22Rv1 (cell line): ENCODE measurements at regions not wholly inside any gene's neighbourhood (a gene's known extent, or its start where the extent isn't known, plus 50 kb on each side); places are given as distances from the start of the nearest gene placed in this dataset.

Experiments
- H3K27ac ChIP-seq: fragments of 450-650 bp; 2 replicates; pipeline ENCODE4 v1.5.1; 2017
- CTCF ChIP-seq: fragments of 450-650 bp; IDR thresholded peaks from 2 replicates; pipeline ENCODE4 v1.5.1; 2017; ENCODE audit warnings: mild to moderate bottlenecking
- ZFX ChIP-seq: fragments of 450-650 bp; IDR thresholded peaks from 2 replicates; pipeline ENCODE4 v1.6.1; 2017; ENCODE audit warnings: antibody characterized with exemption, borderline replicate concordance

DNA sequence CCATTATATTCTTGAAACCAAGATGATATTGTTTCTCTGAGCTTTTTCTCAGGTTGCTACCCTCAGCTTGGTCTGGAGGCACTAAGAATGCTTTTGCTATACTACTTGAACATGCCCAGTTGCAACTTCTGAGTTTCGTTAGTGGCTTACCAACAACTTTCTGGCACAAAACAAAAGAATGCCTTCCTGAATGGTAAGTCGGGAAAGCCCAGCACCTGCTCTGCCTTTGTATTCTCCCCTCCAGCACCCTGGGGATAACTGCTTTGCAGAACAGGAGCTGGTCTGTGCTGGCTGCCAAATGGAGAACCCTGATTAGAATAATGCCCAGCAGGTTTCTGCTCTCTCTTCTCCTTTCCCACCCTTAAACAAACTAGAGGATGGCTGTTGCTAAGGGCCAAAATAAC, 149.3 kb downstream of the TGFB2 start:
- TF ChIP-seq ZFX: no peak
- no peak for TF ChIP-seq CTCF
- no peak overlapping the region for H3K27ac ChIP-seq

DNA sequence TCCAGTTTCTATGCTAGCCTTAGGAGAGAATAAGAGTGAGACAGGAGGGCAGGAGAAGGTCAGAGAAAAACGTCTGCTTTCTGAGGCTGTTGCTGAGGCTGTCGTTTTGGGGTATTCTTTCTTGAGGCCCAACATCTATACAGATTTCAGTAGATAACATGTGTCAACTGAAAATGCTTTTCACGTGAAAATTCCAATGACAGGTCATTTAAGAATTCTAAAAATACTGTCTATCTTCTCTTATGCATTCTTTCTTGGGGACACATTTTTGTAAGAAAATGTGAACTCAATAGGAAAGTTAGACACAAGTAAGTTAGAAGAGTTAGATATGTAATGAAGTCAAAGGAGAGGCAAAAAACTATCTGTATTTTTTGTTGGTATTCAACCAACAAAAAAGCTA, 150.8 kb downstream of the TGFB2 start:
- no peak for TF ChIP-seq CTCF
- H3K27ac ChIP-seq: no peak overlapping the region

DNA sequence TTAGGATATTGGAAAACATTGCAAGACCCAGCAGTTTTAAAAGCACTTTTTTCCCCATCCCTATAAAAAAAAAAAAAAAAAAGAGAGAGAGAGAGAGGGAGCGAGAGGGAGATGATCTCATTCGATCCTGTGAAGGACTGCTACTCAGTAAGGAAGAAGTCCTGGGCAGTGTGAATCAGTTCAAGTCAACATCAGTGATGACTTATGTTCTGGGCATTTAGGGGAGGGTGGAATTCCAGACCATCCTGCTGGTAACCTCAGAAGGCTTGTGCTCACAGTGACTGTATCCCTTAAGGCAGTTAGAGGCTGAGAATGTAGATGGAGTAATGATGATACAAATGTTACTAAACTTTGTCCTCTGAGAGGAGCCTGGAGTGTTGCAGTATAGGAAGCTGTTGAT, 151.4 kb downstream of the TGFB2 start:
- no peak overlapping the region for H3K27ac ChIP-seq
- no peak for TF ChIP-seq ZFX
- no peak for TF ChIP-seq CTCF

DNA sequence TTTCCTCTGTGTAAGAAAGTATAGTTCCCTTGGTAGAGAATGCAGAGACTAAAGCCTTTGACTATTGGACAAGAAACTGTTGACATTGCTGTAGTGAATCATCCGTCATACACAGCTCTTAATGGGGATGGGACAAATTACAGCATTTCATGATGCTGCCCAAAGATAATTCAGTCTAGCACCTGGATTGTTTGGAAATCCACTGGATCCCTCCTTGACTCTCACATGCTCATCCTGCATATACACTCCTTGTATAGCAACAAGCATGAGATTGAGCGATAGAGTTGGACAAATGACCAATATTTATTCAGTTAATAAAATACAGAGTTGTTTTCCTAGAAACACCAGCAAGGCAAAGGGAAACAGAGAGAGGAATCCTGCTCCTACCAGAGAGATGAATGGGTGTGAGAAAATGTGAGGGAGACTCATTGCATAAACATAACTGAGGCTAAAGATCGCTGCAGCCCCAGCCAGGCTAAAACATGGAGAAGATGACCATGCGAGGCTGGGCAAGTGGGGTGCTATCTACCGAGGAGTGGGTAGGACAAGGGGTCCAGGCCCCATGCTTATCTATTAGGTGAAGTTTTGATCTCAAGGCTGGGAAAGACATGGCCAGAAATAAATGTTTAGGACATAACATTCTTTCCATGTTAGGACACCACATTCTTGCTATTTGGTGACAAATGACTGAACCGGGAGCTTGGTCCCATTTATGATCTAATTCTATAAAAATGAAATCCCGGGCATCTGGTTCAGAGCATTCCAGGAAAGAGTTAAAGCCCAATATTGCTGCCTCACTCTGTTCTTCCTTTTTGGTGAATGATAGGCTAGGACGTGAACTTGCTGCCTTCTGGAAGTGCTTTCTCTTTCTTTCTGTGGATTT, 153.2 kb downstream of the TGFB2 start:
- H3K27ac ChIP-seq: no peak overlapping the region
- TF ChIP-seq CTCF (no peak), ZFX (no peak)

DNA sequence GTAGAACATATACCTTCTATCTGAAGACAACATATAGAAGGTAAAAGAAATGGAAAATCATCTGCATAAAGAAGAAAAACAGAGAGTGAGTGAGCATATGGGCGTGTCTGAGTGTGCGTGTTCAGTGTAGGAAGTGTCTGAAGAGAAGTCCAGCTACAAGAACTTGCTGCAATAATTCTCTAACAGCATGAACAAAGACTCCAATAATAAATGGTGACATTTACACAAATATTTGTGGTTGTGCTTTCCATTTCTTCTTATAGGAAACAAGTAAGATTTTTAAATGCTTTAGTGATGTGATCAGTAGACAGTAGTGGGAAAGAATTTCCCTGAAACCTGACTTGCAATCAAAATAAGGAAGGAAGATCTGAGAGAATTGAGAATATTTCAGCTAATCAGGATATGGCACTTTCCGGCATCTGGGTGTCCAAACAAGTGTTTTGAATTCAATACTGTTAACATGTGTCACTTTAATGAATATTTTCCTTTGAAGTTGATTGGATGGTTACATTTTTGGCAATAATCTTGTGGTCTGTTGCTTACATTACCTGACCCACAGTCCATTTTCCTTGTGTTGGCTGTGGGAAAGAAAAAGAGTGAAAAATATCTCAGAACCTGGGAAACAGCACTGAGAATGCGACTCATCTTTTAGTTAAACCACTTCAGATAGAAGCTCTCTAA, 154.0 kb downstream of the TGFB2 start:
- no peak overlapping the region for H3K27ac ChIP-seq
- TF ChIP-seq ZFX (no peak), CTCF (no peak)

- TF ChIP-seq CTCF (no peak), ZFX (no peak)
- no peak overlapping the region for H3K27ac ChIP-seq
Observed at GRCh38 chr1:218499911-218500310, 154.8 kb downstream of the TGFB2 start.

GRCh38 chr1:218501161-218501560, 156.0 kb downstream of the TGFB2 start:
- TF ChIP-seq ZFX (no peak), CTCF (no peak)
- no peak overlapping the region for H3K27ac ChIP-seq
